ENCODE measurements at regions not wholly inside any gene's neighbourhood (a gene's known extent, or its start where the extent isn't known, plus 50 kb on each side); places are given as distances from the start of the nearest gene placed in this dataset.

GRCh38 chr14:21940887-21941856 is 267.6 kb upstream of the OR4E1 start:
- H3K4me1 Mint-ChIP-seq = no peaks in the 10 kb centered on the region
- H3K27me3 Mint-ChIP-seq = peaks cover 25% of the 10 kb centered on the region
- ATAC-seq (ENCODE audit: low read depth) = peak; percentile 33
- 62% methylated on average over 7 of the region's 7 CpGs for WGBS (ENCODE audit: insufficient coverage)
- no peaks in the 10 kb centered on the region for H3K79me2 ChIP-seq (ENCODE audit: control insufficient read depth, insufficient read depth, low read length)
- TF ChIP-seq EZH2 (IDR thresholded peaks at IDR 0.05; ENCODE audit: borderline replicate concordance, insufficient read depth, low read depth, low read length, poor library complexity, severe bottlenecking) (no peak), CTCF (IDR thresholded peaks at IDR 0.05) (peak; percentile 47)
- ChIA-PET POLR2A (no interaction called here), CTCF (interaction anchor here (1.9 to 4.0 kb wide), 2 partner anchors 22 to 27 kb away, joined by 5 to 17 read pairs; no protein-coding TSS in a partner anchor)
- no peaks in the 10 kb centered on the region for H4K20me1 ChIP-seq (ENCODE audit: control insufficient read depth, insufficient read depth, low read length, poor library complexity, severe bottlenecking)
- H3K9me3 Mint-ChIP-seq (ENCODE audit: insufficient read depth) = no peaks in the 10 kb centered on the region
- H3K9me3 ChIP-seq (ENCODE audit: control extremely low read depth in 1 of 3, control insufficient read depth in 2 of 3, insufficient read depth in 1 of 3, low read length in 2 of 3) = no peaks in the 10 kb centered on the region
- no peaks in the 10 kb centered on the region for H3K36me3 ChIP-seq (replicated peaks in 1 of 2; ENCODE audit: control extremely low read depth in 1 of 2, control insufficient read depth in 1 of 2, extremely low read depth in 1 of 2, insufficient read depth in 2 of 2, low read length in 1 of 2)
- no peak overlapping the region for H3K4me2 ChIP-seq (replicated peaks; ENCODE audit: low read depth, low read length, poor library complexity, severe bottlenecking)
- no peak overlapping the region for H3K9ac ChIP-seq (ENCODE audit: low read length)
- peak; percentile 25 for DNase-seq
- H3K4me1 ChIP-seq (ENCODE audit: control insufficient read depth in 2 of 2, insufficient read depth in 2 of 2, low read length in 2 of 2) = no peaks in the 10 kb centered on the region
- no peak overlapping the region for H3K4me3 Mint-ChIP-seq
- no peak overlapping the region for H3K27ac ChIP-seq (ENCODE audit: low read length in 2 of 2)
- H3K27ac Mint-ChIP-seq = no peak overlapping the region
- H3K27me3 ChIP-seq (replicated peaks in 1 of 4; ENCODE audit: control extremely low read depth in 1 of 4, control insufficient read depth in 3 of 4, insufficient read depth in 4 of 4, low read length in 3 of 4) = peaks cover 0 to 4% (median 2%) of the 10 kb centered on the region in 4 experiments
- intact Hi-C loops (cut with micrococcal nuclease) = no loop called here
- H2AFZ ChIP-seq (ENCODE audit: insufficient read depth, low read depth, low read length, poor library complexity, severe bottlenecking) = no peak overlapping the region
- H3K4me3 ChIP-seq (ENCODE audit: control extremely low read depth in 1 of 5, extremely low read depth in 1 of 5, insufficient read depth in 1 of 5, low read depth in 2 of 5, low read length in 4 of 5) = no peak overlapping the region

GRCh38 chr14:21939836-21940235 is 266.2 kb upstream of the OR4E1 start:
- no peak overlapping the region for H3K4me3 Mint-ChIP-seq
- no peak for DNase-seq
- H4K20me1 ChIP-seq (ENCODE audit: control insufficient read depth, insufficient read depth, low read length, poor library complexity, severe bottlenecking) = no peaks in the 10 kb centered on the region
- no peaks in the 10 kb centered on the region for H3K79me2 ChIP-seq (ENCODE audit: control insufficient read depth, insufficient read depth, low read length)
- no peak overlapping the region for H3K9ac ChIP-seq (ENCODE audit: low read length)
- no peaks in the 10 kb centered on the region for H3K4me1 ChIP-seq (ENCODE audit: control insufficient read depth in 2 of 2, insufficient read depth in 2 of 2, low read length in 2 of 2)
- intact Hi-C loops (cut with micrococcal nuclease) = no loop called here
- WGBS (ENCODE audit: insufficient coverage) = no CpG with 5 or more reads among the region's 1 CpG
- no peaks in the 10 kb centered on the region for H3K4me1 Mint-ChIP-seq
- H3K27ac ChIP-seq (ENCODE audit: low read length in 2 of 2) = no peak overlapping the region
- no peaks in the 10 kb centered on the region for H3K27me3 ChIP-seq (replicated peaks in 1 of 4; ENCODE audit: control extremely low read depth in 1 of 4, control insufficient read depth in 3 of 4, insufficient read depth in 4 of 4, low read length in 3 of 4)
- H3K36me3 ChIP-seq (replicated peaks in 1 of 2; ENCODE audit: control extremely low read depth in 1 of 2, control insufficient read depth in 1 of 2, extremely low read depth in 1 of 2, insufficient read depth in 2 of 2, low read length in 1 of 2) = no peaks in the 10 kb centered on the region
- ATAC-seq (ENCODE audit: low read depth) = no peak
- no peak overlapping the region for H3K27ac Mint-ChIP-seq
- no peaks in the 10 kb centered on the region for H3K9me3 Mint-ChIP-seq (ENCODE audit: insufficient read depth)
- H3K9me3 ChIP-seq (ENCODE audit: control extremely low read depth in 1 of 3, control insufficient read depth in 2 of 3, insufficient read depth in 1 of 3, low read length in 2 of 3) = no peaks in the 10 kb centered on the region
- H2AFZ ChIP-seq (ENCODE audit: insufficient read depth, low read depth, low read length, poor library complexity, severe bottlenecking) = no peak overlapping the region
- no peak overlapping the region for H3K4me2 ChIP-seq (replicated peaks; ENCODE audit: low read depth, low read length, poor library complexity, severe bottlenecking)
- CTCF ChIA-PET = interaction anchor here (1.5 to 4.0 kb wide), 2 partner anchors 21 to 25 kb away, joined by 5 to 17 read pairs; no protein-coding TSS in a partner anchor
- POLR2A ChIA-PET = no interaction called here
- TF ChIP-seq CTCF (IDR thresholded peaks at IDR 0.05) (no peak), EZH2 (IDR thresholded peaks at IDR 0.05; ENCODE audit: borderline replicate concordance, insufficient read depth, low read depth, low read length, poor library complexity, severe bottlenecking) (no peak)
- H3K4me3 ChIP-seq (ENCODE audit: control extremely low read depth in 1 of 5, extremely low read depth in 1 of 5, insufficient read depth in 1 of 5, low read depth in 2 of 5, low read length in 4 of 5) = no peak overlapping the region
- peaks cover 19% of the 10 kb centered on the region for H3K27me3 Mint-ChIP-seq
